Psoas muscle (tissue), 7 donors: ENCODE measurements at regions not wholly inside any gene's neighbourhood (a gene's known extent, or its start where the extent isn't known, plus 50 kb on each side); places are given as distances from the start of the nearest gene placed in this dataset.
"Not testable (repeated sequence)": the region's sequence is repeated elsewhere in the genome, so short reads cannot be mapped to it uniquely, and the experiment has no call there.

ENCODE experiments used
- ATAC-seq, 4 donors: fragments of 200-7000 bp; cut with Tn5 transposase; one replicate each; pipeline ENCODE4 v1.9.1; 2020; ENCODE audit warnings: moderate library complexity in 3 of 4, mild to moderate bottlenecking in 2 of 4
- DNase-seq, 2 donors: peaks; one replicate each; pipeline ENCODE4 v3.0.0-alpha.2; 2020
- H3K27ac ChIP-seq: fragments of 200-600 bp; one replicate; pipeline ENCODE4 v1.8.0; 2022
- H3K27me3 ChIP-seq, 3 donors: fragments of 200-600 bp in 1 of 3; one replicate each; pipeline versions ENCODE4 v1.6.1 to v1.8.0; 2013 to 2022; ENCODE audit warnings: low read length in 2 of 3, mild to moderate bottlenecking in 2 of 3, moderate library complexity in 1 of 3; ENCODE audit not compliant: insufficient read depth in 3 of 3
- H3K36me3 ChIP-seq, 2 donors: fragments of 200-600 bp in 1 of 2; one replicate each; pipeline versions ENCODE4 v1.6.1 to v1.8.0; 2013 to 2022; ENCODE audit warnings: low read depth in 1 of 2, mild to moderate bottlenecking in 1 of 2, moderate library complexity in 1 of 2; ENCODE audit not compliant: insufficient read depth in 1 of 2
- H3K4me1 ChIP-seq: fragments of 200-600 bp; one replicate; pipeline ENCODE4 v1.8.0; 2022
- H3K4me3 ChIP-seq: fragments of 200-600 bp; one replicate; pipeline ENCODE4 v1.8.0; 2022; ENCODE audit warnings: mild to moderate bottlenecking
- H3K9me3 ChIP-seq: fragments of 200-600 bp; one replicate; pipeline ENCODE4 v1.8.0; 2022
- WGBS, 3 donors: extraction: QIAGEN DNeasy Blood & Tissue Kit; methylation state at CpG; one replicate each; pipeline versions ENCODE4 v1.1.6 to v1.1.7; 2013; 5-methylcytosine and 5-hydroxymethylcytosine counted together
- intact Hi-C, 2 donors: fragments of 100-400 bp; cut with DNase I; formaldehyde crosslinking; loops; one replicate each; pipeline versions ENCODE4 v1.11.0 to v1.14.2; 2022
- TF ChIP-seq, protein P1 (sequence below): fragments of 200-600 bp; IDR thresholded peaks from one replicate; pipeline ENCODE4 v1.8.0; 2022; ENCODE audit warnings: antibody characterized with exemption
- donor health status: healthy with polysubstance abuse.
- donor health status: DM: no; HTN: no; CAD: no; lungs with moderate emphysema.
- donor health status: Bipolar disorder and iron deficiency.
- donor health status: healthy.
- donor health status: DM: yes; HTN: yes; CAD: no.
- donor health status: DM: no; HTN: no; CAD: no.
- donor health status: DM: yes; HTN: yes; CAD: no.

- TF ChIP-seq, protein P1, sequence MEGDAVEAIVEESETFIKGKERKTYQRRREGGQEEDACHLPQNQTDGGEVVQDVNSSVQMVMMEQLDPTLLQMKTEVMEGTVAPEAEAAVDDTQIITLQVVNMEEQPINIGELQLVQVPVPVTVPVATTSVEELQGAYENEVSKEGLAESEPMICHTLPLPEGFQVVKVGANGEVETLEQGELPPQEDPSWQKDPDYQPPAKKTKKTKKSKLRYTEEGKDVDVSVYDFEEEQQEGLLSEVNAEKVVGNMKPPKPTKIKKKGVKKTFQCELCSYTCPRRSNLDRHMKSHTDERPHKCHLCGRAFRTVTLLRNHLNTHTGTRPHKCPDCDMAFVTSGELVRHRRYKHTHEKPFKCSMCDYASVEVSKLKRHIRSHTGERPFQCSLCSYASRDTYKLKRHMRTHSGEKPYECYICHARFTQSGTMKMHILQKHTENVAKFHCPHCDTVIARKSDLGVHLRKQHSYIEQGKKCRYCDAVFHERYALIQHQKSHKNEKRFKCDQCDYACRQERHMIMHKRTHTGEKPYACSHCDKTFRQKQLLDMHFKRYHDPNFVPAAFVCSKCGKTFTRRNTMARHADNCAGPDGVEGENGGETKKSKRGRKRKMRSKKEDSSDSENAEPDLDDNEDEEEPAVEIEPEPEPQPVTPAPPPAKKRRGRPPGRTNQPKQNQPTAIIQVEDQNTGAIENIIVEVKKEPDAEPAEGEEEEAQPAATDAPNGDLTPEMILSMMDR, result no peak
- no peak for DNase-seq
- Histone ChIP-seq H3K9me3 (no peaks in the 10 kb centered on the region), H3K4me1 (no peaks in the 10 kb centered on the region), H3K4me3 (no peak overlapping the region), H3K36me3 (no peaks in the 10 kb centered on the region), H3K27ac (no peak overlapping the region), H3K27me3 (no peaks in the 10 kb centered on the region)
- 84 to 93% (median 91%) methylated on average over 1 of the region's 1 CpG for WGBS, 3 donors
- intact Hi-C loops, result no loop called here
- ATAC-seq, result no peak
These were observed 507.4 kb downstream of the ETNK1 start for GRCh38 chr12:23132357-23132756.

DNA sequence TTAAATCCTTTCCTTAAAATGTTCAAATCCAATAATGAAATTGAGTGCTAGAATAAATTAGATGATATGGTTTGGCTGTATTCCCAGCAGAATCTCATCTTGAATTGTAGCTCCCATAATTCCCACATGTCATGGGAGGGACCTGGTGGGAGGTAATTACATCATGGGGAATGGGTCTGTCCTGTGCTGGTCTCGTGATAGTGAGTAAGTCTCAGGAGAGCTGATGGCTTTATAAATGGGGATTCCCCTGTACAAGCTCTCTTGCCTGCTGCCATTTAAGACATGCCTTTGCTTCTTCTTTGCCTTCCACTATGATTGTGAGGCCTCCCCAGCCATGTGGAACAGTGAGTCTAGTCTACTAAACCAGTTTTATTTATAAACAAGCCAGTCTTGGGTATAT is 508.5 kb downstream of the ETNK1 start:
- intact Hi-C loops, result no loop called here

GRCh38 chr12:23139026-23139425 is 514.1 kb downstream of the ETNK1 start:
- no peak for DNase-seq
- no peak for ATAC-seq
- Histone ChIP-seq H3K27me3 (no peaks in the 10 kb centered on the region), H3K4me1 (no peaks in the 10 kb centered on the region), H3K36me3 (no peaks in the 10 kb centered on the region), H3K9me3 (no peaks in the 10 kb centered on the region), H3K27ac (no peak overlapping the region), H3K4me3 (no peak overlapping the region)
- intact Hi-C loops, result no loop called here
- TF ChIP-seq, protein P1, result no peak
- WGBS, 3 donors, result 67 to 82% (median 74%) methylated on average over 4 of the region's 4 CpGs

More for the DNA sequence above, 508.5 kb downstream of the ETNK1 start:
- ATAC-seq, result no peak
- no peaks in the 10 kb centered on the region for H3K27me3 ChIP-seq
- no peaks in the 10 kb centered on the region for H3K9me3 ChIP-seq
- TF ChIP-seq, protein P1, result no peak
- DNase-seq, result no peak
- 56 to 67% (median 65%) methylated on average over 1 of the region's 1 CpG for WGBS, 3 donors
- no peaks in the 10 kb centered on the region for H3K36me3 ChIP-seq
- no peaks in the 10 kb centered on the region for H3K4me1 ChIP-seq
- H3K4me3 ChIP-seq, result no peak overlapping the region
- no peak overlapping the region for H3K27ac ChIP-seq

DNA sequence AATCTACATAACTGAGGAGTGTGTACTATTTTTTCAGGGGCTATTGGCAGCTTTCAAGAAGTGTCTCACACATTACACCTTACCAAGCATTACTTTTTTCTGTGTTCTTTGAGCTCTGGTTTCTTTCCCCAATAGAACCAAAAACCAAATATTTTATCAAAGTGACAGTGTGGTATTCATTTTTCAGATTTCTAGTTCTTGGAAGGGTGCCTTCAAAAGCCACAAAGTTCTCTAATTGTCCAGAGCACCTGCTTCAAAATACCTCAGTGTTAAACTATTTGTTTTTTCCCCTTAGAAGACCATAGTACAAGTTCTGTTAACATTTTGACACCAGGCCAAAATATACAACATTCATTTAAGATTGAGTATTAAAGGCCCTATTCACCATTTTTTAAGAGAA is 515.7 kb downstream of the ETNK1 start:
- Histone ChIP-seq H3K36me3 (no peaks in the 10 kb centered on the region), H3K4me1 (no peaks in the 10 kb centered on the region), H3K4me3 (no peak overlapping the region), H3K27ac (no peak overlapping the region), H3K9me3 (no peaks in the 10 kb centered on the region), H3K27me3 (no peaks in the 10 kb centered on the region)
- ATAC-seq (no peak), DNase-seq (no peak)
- TF ChIP-seq, protein P1, result no peak
- intact Hi-C loops, result no loop called here

- Histone ChIP-seq H3K27me3 (no peaks in the 10 kb centered on the region), H3K27ac (no peak overlapping the region), H3K36me3 (no peaks in the 10 kb centered on the region), H3K4me3 (no peak overlapping the region), H3K9me3 (no peaks in the 10 kb centered on the region), H3K4me1 (no peaks in the 10 kb centered on the region)
- intact Hi-C loops, result no loop called here
- TF ChIP-seq, protein P1, result no peak
- DNase-seq, result no peak
- no peak for ATAC-seq
These were observed 516.4 kb downstream of the ETNK1 start for GRCh38 chr12:23141335-23141734.

- H3K27ac ChIP-seq, DNase-seq, H3K27me3 ChIP-seq, H3K4me1 ChIP-seq, ATAC-seq, H3K36me3 ChIP-seq, H3K4me3 ChIP-seq, H3K9me3 ChIP-seq, intact Hi-C loops: not testable (repeated sequence)
- WGBS, 3 donors, result 88 to 96% (median 94%) methylated on average over 14 to 15 of the region's 15 CpGs
These were observed 521.1 kb downstream of the ETNK1 start for GRCh38 chr12:23146070-23146469.
